IMR-90 (cell line): ENCODE measurements at regions not wholly inside any gene's neighbourhood (a gene's known extent, or its start where the extent isn't known, plus 50 kb on each side); places are given as distances from the start of the nearest gene placed in this dataset.

Experiments used
- ATAC-seq: fragments of 200-7000 bp; cut with Tn5 transposase; 2 replicates; pipeline ENCODE4 v1.9.1; 2020; ENCODE audit warnings: low read depth, mild to moderate bottlenecking, moderate library complexity
- BruUV-seq: library from RNA; stranded (reverse); fragments of 400-500 nt; replicated peaks from 2 replicates; lab custom pipeline; 2021; lab: Mats Ljungman, UMichigan
- CTCF ChIA-PET: fragments of 300-600 bp; formaldehyde crosslinking; extraction: SDS; loops from one replicate; lab custom pipeline; 2021; ENCODE audit warnings: antibody characterized with exemption; lab: Yijun Ruan, JAX
- POLR2A ChIA-PET: fragments of 300-600 bp; sonication (Branson Sonifier 250); formaldehyde crosslinking; loops from one replicate; lab custom pipeline; 2022; ENCODE audit warnings: antibody characterized with exemption; ENCODE audit not compliant: unreplicated experiment; lab: Charles Lee
- DNase-seq: peaks from one replicate; pipeline ENCODE4 v3.0.0; 2013
- H2AFZ ChIP-seq: replicated peaks from 2 replicates; pipeline ENCODE3; 2013; ENCODE audit warnings: low read length, mild to moderate bottlenecking; ENCODE audit not compliant: poor library complexity
- H2AK5ac ChIP-seq: 2 replicates; pipeline ENCODE4 v1.6.1; 2013; ENCODE audit warnings: low read depth, low read length, inconsistent platforms
- H2AK9ac ChIP-seq: replicated peaks from 2 replicates; pipeline ENCODE3; 2013; ENCODE audit warnings: mild to moderate bottlenecking, low read depth, low read length, moderate library complexity; ENCODE audit not compliant: poor library complexity
- H2BK120ac ChIP-seq: 2 replicates; pipeline ENCODE4 v1.6.1; 2013; ENCODE audit warnings: low read depth, low read length, inconsistent platforms
- H2BK15ac ChIP-seq: 3 replicates; pipeline ENCODE4 v1.6.1; 2013; ENCODE audit warnings: low read depth, low read length, inconsistent platforms
- H2BK20ac ChIP-seq: 2 replicates; pipeline ENCODE4 v1.6.1; 2013; ENCODE audit warnings: low read depth, mild to moderate bottlenecking, inconsistent platforms, low read length, moderate library complexity
- H2BK5ac ChIP-seq: 2 replicates; pipeline ENCODE4 v1.6.1; 2013; ENCODE audit warnings: mild to moderate bottlenecking, low read depth, low read length, inconsistent platforms; ENCODE audit not compliant: poor library complexity, severe bottlenecking
- H3K14ac ChIP-seq: replicated peaks from 2 replicates; pipeline ENCODE4 v1.6.1; 2013; ENCODE audit warnings: low read depth, low read length, inconsistent platforms
- H3K18ac ChIP-seq: 2 replicates; pipeline ENCODE4 v1.6.1; 2013; ENCODE audit warnings: low read depth, low read length, control low read depth
- H3K23ac ChIP-seq: 2 replicates; pipeline ENCODE4 v1.6.1; 2013; ENCODE audit warnings: low read depth, low read length, inconsistent platforms
- H3K27ac ChIP-seq: 2 replicates; pipeline ENCODE4 v1.5.1; 2013; ENCODE audit warnings: mild to moderate bottlenecking, control low read depth, low read length; ENCODE audit not compliant: insufficient read depth
- H3K27me3 ChIP-seq: 2 replicates; pipeline ENCODE4 v1.6.1; 2013; ENCODE audit warnings: low read length; ENCODE audit not compliant: control insufficient read depth, insufficient read depth
- H3K36me3 ChIP-seq: 2 replicates; pipeline ENCODE4 v1.6.1; 2013; ENCODE audit warnings: low read length, mixed read lengths; ENCODE audit not compliant: control insufficient read depth, insufficient read depth
- H3K4ac ChIP-seq: 2 replicates; pipeline ENCODE4 v1.6.1; 2013; ENCODE audit warnings: low read depth, low read length, inconsistent platforms
- H3K4me1 ChIP-seq: 2 replicates; pipeline ENCODE4 v1.6.1; 2013; ENCODE audit warnings: low read length, mixed read lengths; ENCODE audit not compliant: control insufficient read depth, insufficient read depth
- H3K4me2 ChIP-seq: 2 replicates; pipeline ENCODE4 v1.6.1; 2013; ENCODE audit warnings: low read depth, mild to moderate bottlenecking, control low read depth, low read length, moderate library complexity
- H3K4me3 ChIP-seq: 2 replicates; pipeline ENCODE4 v1.5.1; 2013; ENCODE audit warnings: low read depth, mild to moderate bottlenecking, control low read depth, low read length, moderate library complexity; ENCODE audit not compliant: insufficient read depth
- H3K56ac ChIP-seq: 2 replicates; pipeline ENCODE4 v1.6.1; 2013; ENCODE audit warnings: low read length, inconsistent platforms; ENCODE audit not compliant: insufficient read depth; ENCODE audit errors: extremely low read depth
- H3K79me1 ChIP-seq, 2 experiments: 2 replicates each; pipeline ENCODE4 v1.6.1; 2013; ENCODE audit warnings: low read length in 2 of 2, inconsistent platforms in 1 of 2, low read depth in 1 of 2
- H3K9ac ChIP-seq: 2 replicates; pipeline ENCODE4 v1.6.1; 2013; ENCODE audit warnings: low read depth, low read length, control low read depth
- H3K9me1 ChIP-seq: 2 replicates; pipeline ENCODE4 v1.6.1; 2013; ENCODE audit warnings: low read length, inconsistent platforms; ENCODE audit not compliant: insufficient read depth
- H3K9me3 ChIP-seq: 2 replicates; pipeline ENCODE4 v1.6.1; 2013; ENCODE audit warnings: low read length; ENCODE audit not compliant: control insufficient read depth, insufficient read depth
- H4K20me1 ChIP-seq: 2 replicates; pipeline ENCODE4 v1.6.1; 2013; ENCODE audit warnings: low read length, inconsistent platforms; ENCODE audit not compliant: insufficient read depth
- H4K5ac ChIP-seq: 2 replicates; pipeline ENCODE4 v1.6.1; 2013; ENCODE audit warnings: mild to moderate bottlenecking, low read depth, low read length, control low read depth
- H4K8ac ChIP-seq, 2 experiments: 2 replicates each; pipeline ENCODE4 v1.6.1; 2013; ENCODE audit warnings: low read depth in 2 of 2, low read length in 2 of 2, control low read depth in 1 of 2, inconsistent platforms in 1 of 2
- H4K91ac ChIP-seq: 2 replicates; pipeline ENCODE4 v1.6.1; 2013; ENCODE audit warnings: low read depth, low read length, inconsistent platforms; ENCODE audit not compliant: insufficient read depth
- CEBPB ChIP-seq: IDR thresholded peaks from 2 replicates; pipeline ENCODE4 v1.6.1; 2012; ENCODE audit warnings: low read depth, low read length, improper control_type of control experiment
- SMC3 ChIP-seq: fragments of 150-350 bp; IDR thresholded peaks from 2 replicates; pipeline ENCODE4 v1.6.1; 2016; ENCODE audit warnings: low read depth, mild to moderate bottlenecking, antibody characterized with exemption, low read length, moderate library complexity
- WGBS, 2 experiments: methylation state at CpG; one replicate each; pipeline versions ENCODE4 v1.1.5 to v1.1.7; 2013; ENCODE audit warnings: missing lambda C conversion rate in 2 of 2; ENCODE audit not compliant: insufficient read length in 1 of 2; ENCODE audit errors: extremely low coverage in 2 of 2; 5-methylcytosine and 5-hydroxymethylcytosine counted together
- dilution Hi-C: fragments of 300-500 bp; cut with HindIII; formaldehyde crosslinking; loops from one replicate; pipeline ENCODE4 v1.14.3; 2018; ENCODE audit warnings: low sequenced_read_pairs; ENCODE audit not compliant: unreplicated experiment
- in situ Hi-C: fragments of 300-500 bp; cut with MboI; formaldehyde crosslinking; loops from 3 replicates; pipeline ENCODE4 v1.14.3; 2019; ENCODE audit warnings: low sequenced_read_pairs, inconsistent platforms, mixed read lengths
- intact Hi-C: fragments of 100-400 bp; cut with micrococcal nuclease; formaldehyde crosslinking; loops from 2 replicates; pipeline ENCODE4 v1.10.0; 2022
- TF ChIP-seq, protein P1 (sequence below): fragments of 150-350 bp; IDR thresholded peaks from 2 replicates; pipeline ENCODE4 v1.6.1; 2017; ENCODE audit warnings: mild to moderate bottlenecking, antibody characterized with exemption, low read length, low read depth

DNA sequence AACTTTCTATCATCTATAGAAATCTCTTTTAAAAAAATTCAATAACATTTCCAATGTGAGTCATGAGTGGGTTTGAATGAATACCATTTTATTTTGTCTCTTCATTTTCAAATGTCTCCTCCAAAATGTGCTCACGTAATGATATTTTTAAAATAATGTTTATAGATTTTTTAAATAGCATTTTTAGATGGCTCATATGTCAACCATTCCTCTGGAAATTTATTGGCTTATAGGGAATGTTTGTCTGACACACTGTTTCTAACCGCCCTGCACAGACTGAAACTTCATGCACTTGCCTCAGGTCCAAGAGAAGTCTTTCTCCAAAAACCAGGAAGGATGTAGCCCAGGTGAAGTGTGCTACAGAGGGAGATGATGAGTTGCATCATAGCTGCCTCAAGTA, 88.8 kb upstream of the PLEKHG7 start:
- DNase-seq (no peak), ATAC-seq (no peak)
- Histone ChIP-seq H2AK9ac (no peak overlapping the region), H4K20me1 (no peaks in the 10 kb centered on the region), H3K79me1 (no peaks in the 10 kb centered on the region), H4K91ac (no peak overlapping the region), H3K4me2 (no peak overlapping the region), H3K4me3 (no peak overlapping the region), H3K9me3 (no peaks in the 10 kb centered on the region), H2AK5ac (no peak overlapping the region), H2AFZ (no peak overlapping the region), H3K27ac (no peak overlapping the region), H3K9ac (no peak overlapping the region), H3K14ac (no peak overlapping the region), H2BK20ac (no peak overlapping the region), H4K8ac (no peak overlapping the region), H2BK120ac (no peak overlapping the region), H3K27me3 (no peaks in the 10 kb centered on the region), H3K18ac (no peak overlapping the region), H3K23ac (no peak overlapping the region), H3K56ac (no peak overlapping the region), H3K4ac (no peak overlapping the region), H3K4me1 (no peaks in the 10 kb centered on the region), H2BK5ac (no peak overlapping the region), H3K9me1 (no peaks in the 10 kb centered on the region), H3K36me3 (no peaks in the 10 kb centered on the region), H4K5ac (no peak overlapping the region), H2BK15ac (no peak overlapping the region)
- dilution Hi-C loops, result no loop called here
- CTCF ChIA-PET, result interaction anchor here (0.8 kb wide), 1 partner anchor 1722 kb away, joined by 3 read pairs; no protein-coding TSS in a partner anchor
- BruUV-seq, result no TSS peak
- in situ Hi-C loops, result no loop called here
- TF ChIP-seq, protein P1, sequence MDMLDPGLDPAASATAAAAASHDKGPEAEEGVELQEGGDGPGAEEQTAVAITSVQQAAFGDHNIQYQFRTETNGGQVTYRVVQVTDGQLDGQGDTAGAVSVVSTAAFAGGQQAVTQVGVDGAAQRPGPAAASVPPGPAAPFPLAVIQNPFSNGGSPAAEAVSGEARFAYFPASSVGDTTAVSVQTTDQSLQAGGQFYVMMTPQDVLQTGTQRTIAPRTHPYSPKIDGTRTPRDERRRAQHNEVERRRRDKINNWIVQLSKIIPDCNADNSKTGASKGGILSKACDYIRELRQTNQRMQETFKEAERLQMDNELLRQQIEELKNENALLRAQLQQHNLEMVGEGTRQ, result no peak
- TF ChIP-seq CEBPB (peak; percentile 31; the same call in 1 of the 2 replicates), SMC3 (no peak)
- no CpG with 5 or more reads among the region's 2 CpGs for WGBS, 2 experiments
- POLR2A ChIA-PET, result no interaction called here
- intact Hi-C loops, result no loop called here
